A549 (cell line): ENCODE measurements at regions not wholly inside any gene's neighbourhood (a gene's known extent, or its start where the extent isn't known, plus 50 kb on each side); places are given as distances from the start of the nearest gene placed in this dataset.

ENCODE experiments used
- ATAC-seq, 2 experiments: fragments of 200-7000 bp in 1 of 2; fragments of >200 bp in 1 of 2; cut with Nextera tagmentation in 1 of 2; cut with Tn5 transposase in 1 of 2; 3 replicates each; pipeline versions ENCODE4 v1.8.0 to v1.9.1; 2018 to 2020; ENCODE audit warnings: mild to moderate bottlenecking in 1 of 2, moderate library complexity in 1 of 2
- CTCF ChIA-PET: fragments of 300-600 bp; sonication (Branson Sonifier 250); formaldehyde crosslinking; extraction: SDS; loops from one replicate; lab custom pipeline; 2021; ENCODE audit warnings: antibody characterized with exemption, inconsistent platforms; lab: Yijun Ruan, JAX
- POLR2A ChIA-PET: fragments of 350-600 bp; formaldehyde crosslinking; extraction: SDS; loops from one replicate; lab custom pipeline; 2021; ENCODE audit warnings: antibody characterized with exemption, inconsistent platforms; lab: Yijun Ruan, JAX
- DNase-seq, 2 experiments: peaks; one replicate each; pipeline versions ENCODE4 v3.0.0 to v3.0.0-alpha.2; 2011 to 2016; ENCODE audit warnings: low read depth in 1 of 2, low spot score in 1 of 2
- FAIRE-seq: peaks from 2 replicates; lab custom pipeline; 2011; peaks lifted over from hg19 to GRCh38; lab: Jason Lieb, UNC
- H3K27ac ChIP-seq, 2 experiments: fragments of >200 bp; sonication (Bioruptor Twin); formaldehyde crosslinking; 3 replicates each; pipeline ENCODE4 v1.5.1; 2016 to 2017
- H3K4me1 ChIP-seq: fragments of >200 bp; sonication (Bioruptor Twin); formaldehyde crosslinking; 3 replicates; pipeline ENCODE4 v1.6.1; 2016
- H3K4me2 ChIP-seq: fragments of >200 bp; sonication (Bioruptor Twin); formaldehyde crosslinking; 3 replicates; pipeline ENCODE4 v1.6.1; 2016
- H3K4me3 ChIP-seq: fragments of >200 bp; sonication (Bioruptor Twin); formaldehyde crosslinking; 3 replicates; pipeline ENCODE4 v1.5.1; 2016
- H3K9me3 ChIP-seq: fragments of >200 bp; sonication (Bioruptor Twin); formaldehyde crosslinking; 3 replicates; pipeline ENCODE4 v1.6.1; 2016
- BHLHE40 ChIP-seq: IDR thresholded peaks from 2 replicates; pipeline ENCODE4 v1.6.1; 2012; ENCODE audit warnings: low read depth, low read length, inconsistent platforms
- CBX8 ChIP-seq: fragments of 200-600 bp; sonication (generic); IDR thresholded peaks from 2 replicates; pipeline ENCODE4 v1.6.1; 2016
- ESRRA ChIP-seq: fragments of 150-350 bp; IDR thresholded peaks from 2 replicates; pipeline ENCODE4 v1.6.1; 2014; ENCODE audit warnings: mild to moderate bottlenecking, low read length, borderline replicate concordance
- FOSB ChIP-seq: fragments of 250-450 bp; sonication (Bioruptor Pico); IDR thresholded peaks from 2 replicates; pipeline ENCODE4 v1.5.0; 2020; ENCODE audit warnings: mild to moderate bottlenecking, moderate library complexity
- FOSL2 ChIP-seq, 2 experiments: fragments of 450-650 bp in 1 of 2; fragments of >200 bp in 1 of 2; sonication (Bioruptor Twin) in 1 of 2; formaldehyde crosslinking; IDR thresholded peaks; 2 replicates each; pipeline versions ENCODE4 v1.5.0 to v1.6.1; 2016 to 2020; ENCODE audit warnings: mild to moderate bottlenecking in 1 of 2, moderate library complexity in 1 of 2
- GATA3 ChIP-seq: IDR thresholded peaks from 2 replicates; pipeline ENCODE4 v1.6.1; 2012; ENCODE audit warnings: borderline replicate concordance
- HEYL ChIP-seq: fragments of 250-450 bp; sonication (Bioruptor Pico); IDR thresholded peaks from 2 replicates; pipeline ENCODE4 v1.8.0; 2021; ENCODE audit warnings: mild to moderate bottlenecking, moderate library complexity
- HOXB13 ChIP-seq: fragments of 250-450 bp; sonication (Bioruptor Pico); IDR thresholded peaks from 2 replicates; pipeline ENCODE4 v1.5.0; 2020; ENCODE audit warnings: low read depth, mild to moderate bottlenecking, moderate library complexity
- JUN ChIP-seq, 2 experiments: fragments of >200 bp; sonication (Bioruptor Twin); formaldehyde crosslinking; IDR thresholded peaks; 2 replicates in 1 of 2; 3 replicates in 1 of 2; pipeline ENCODE4 v1.6.1; 2016 to 2017
- MAFK ChIP-seq: fragments of 450-650 bp; IDR thresholded peaks from 2 replicates; pipeline ENCODE4 v1.6.1; 2014; ENCODE audit not compliant: partially characterized antibody
- MYC ChIP-seq: IDR thresholded peaks from 2 replicates; pipeline ENCODE4 v1.6.1; 2012; ENCODE audit warnings: mild to moderate bottlenecking, inconsistent platforms, low read length, improper control_type of control experiment, borderline replicate concordance
- NFE2L2 ChIP-seq: fragments of 150-350 bp; conservative IDR thresholded peaks from 2 replicates; pipeline ENCODE4 v1.6.1; 2014; ENCODE audit warnings: low read length
- NR3C1 ChIP-seq: fragments of >200 bp; sonication (Bioruptor Twin); formaldehyde crosslinking; IDR thresholded peaks from 3 replicates; pipeline ENCODE4 v1.6.1; 2017
- PHF8 ChIP-seq: fragments of 200-600 bp; sonication (generic); IDR thresholded peaks from 2 replicates; pipeline ENCODE4 v1.6.1; 2016; ENCODE audit warnings: low read depth, mild to moderate bottlenecking, antibody characterized with exemption, moderate library complexity, borderline replicate concordance
- RARB ChIP-seq: fragments of 250-450 bp; sonication (Bioruptor Pico); IDR thresholded peaks from 2 replicates; pipeline ENCODE4 v1.8.0; 2021; ENCODE audit warnings: mild to moderate bottlenecking, moderate library complexity
- SREBF2 ChIP-seq: fragments of 450-650 bp; IDR thresholded peaks from 2 replicates; pipeline ENCODE4 v1.6.1; 2014; ENCODE audit warnings: mild to moderate bottlenecking, moderate library complexity
- TFCP2L1 ChIP-seq: fragments of 250-450 bp; sonication (Bioruptor Pico); IDR thresholded peaks from 2 replicates; pipeline ENCODE4 v1.5.0; 2021; ENCODE audit warnings: mild to moderate bottlenecking
- TP53 ChIP-seq: fragments of 250-450 bp; sonication (Bioruptor Pico); IDR thresholded peaks from 2 replicates; pipeline ENCODE4 v1.5.0; 2021; ENCODE audit warnings: mild to moderate bottlenecking, moderate library complexity
- ZC3H11A ChIP-seq: fragments of 450-650 bp; IDR thresholded peaks from 2 replicates; pipeline ENCODE4 v1.6.1; 2014; ENCODE audit warnings: antibody characterized with exemption, mild to moderate bottlenecking
- ZNF302 ChIP-seq: fragments of 250-450 bp; sonication (Bioruptor Pico); IDR thresholded peaks from 2 replicates; pipeline ENCODE4 v1.9.0; 2021; ENCODE audit warnings: inconsistent platforms, mild to moderate bottlenecking, moderate library complexity
- ZSCAN20 ChIP-seq: fragments of 250-450 bp; sonication (Bioruptor Pico); IDR thresholded peaks from 2 replicates; pipeline ENCODE4 v1.8.0; 2022; ENCODE audit warnings: mild to moderate bottlenecking, moderate library complexity
- WGBS: methylation state at CpG from one replicate; pipeline ENCODE4 v1.1.6; 2017; ENCODE audit errors: missing lambda C conversion rate; 5-methylcytosine and 5-hydroxymethylcytosine counted together
- TF ChIP-seq, protein P1 (sequence below): fragments of >200 bp; sonication (Bioruptor Twin); formaldehyde crosslinking; IDR thresholded peaks from 3 replicates; pipeline ENCODE4 v1.5.1; 2016
- TF ChIP-seq, protein P2 (sequence below): fragments of 150-350 bp; IDR thresholded peaks from 2 replicates; pipeline ENCODE4 v1.6.1; 2014; ENCODE audit warnings: low read depth, mild to moderate bottlenecking, low read length
- TF ChIP-seq, protein P3 (sequence below): fragments of >200 bp; sonication (Bioruptor Twin); formaldehyde crosslinking; IDR thresholded peaks from 3 replicates; pipeline ENCODE4 v1.6.1; 2016

DNA sequence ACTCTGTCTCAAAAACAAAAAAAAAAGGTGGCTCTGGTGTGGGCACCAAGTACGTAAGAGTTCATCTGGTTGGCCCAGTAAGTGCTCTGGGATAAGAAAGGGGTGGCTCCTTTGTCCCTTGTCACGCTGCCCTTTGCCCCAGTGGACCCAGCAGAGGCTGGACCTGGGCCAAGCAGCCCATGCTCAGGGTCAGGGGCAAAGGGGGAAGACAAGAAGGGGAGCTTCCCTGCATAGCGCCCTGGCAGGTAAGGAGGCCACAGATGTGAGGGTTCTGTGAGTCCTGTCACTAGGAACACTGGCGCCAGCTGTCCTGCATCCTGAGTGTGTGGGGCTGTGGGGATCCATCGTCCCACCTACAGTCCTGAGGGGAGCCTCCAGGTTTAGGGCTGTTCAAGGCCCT, 65.3 kb downstream of the GADD45G start:
- WGBS: 76% methylated on average over 5 of the region's 5 CpGs
- Histone ChIP-seq H3K4me1 (0 out of 3 replicates have a peak, but pooled peaks cover 7% of the 10 kb centered on the region), H3K9me3 (no peaks in the 10 kb centered on the region), H3K27ac (no peak overlapping the region), H3K4me2 (no peak overlapping the region), H3K4me3 (no peak overlapping the region)
- ChIA-PET POLR2A (no interaction called here), CTCF (no interaction called here)
- TF ChIP-seq ZC3H11A: no peak
- no peak for TF ChIP-seq JUN (IDR thresholded peaks at IDR 0.05)
- TF ChIP-seq ZNF302 (CRISPR knock-in tag): no peak
- TF ChIP-seq CBX8: no peak
- no peak for TF ChIP-seq TP53 (CRISPR knock-in tag)
- TF ChIP-seq, protein P1, sequence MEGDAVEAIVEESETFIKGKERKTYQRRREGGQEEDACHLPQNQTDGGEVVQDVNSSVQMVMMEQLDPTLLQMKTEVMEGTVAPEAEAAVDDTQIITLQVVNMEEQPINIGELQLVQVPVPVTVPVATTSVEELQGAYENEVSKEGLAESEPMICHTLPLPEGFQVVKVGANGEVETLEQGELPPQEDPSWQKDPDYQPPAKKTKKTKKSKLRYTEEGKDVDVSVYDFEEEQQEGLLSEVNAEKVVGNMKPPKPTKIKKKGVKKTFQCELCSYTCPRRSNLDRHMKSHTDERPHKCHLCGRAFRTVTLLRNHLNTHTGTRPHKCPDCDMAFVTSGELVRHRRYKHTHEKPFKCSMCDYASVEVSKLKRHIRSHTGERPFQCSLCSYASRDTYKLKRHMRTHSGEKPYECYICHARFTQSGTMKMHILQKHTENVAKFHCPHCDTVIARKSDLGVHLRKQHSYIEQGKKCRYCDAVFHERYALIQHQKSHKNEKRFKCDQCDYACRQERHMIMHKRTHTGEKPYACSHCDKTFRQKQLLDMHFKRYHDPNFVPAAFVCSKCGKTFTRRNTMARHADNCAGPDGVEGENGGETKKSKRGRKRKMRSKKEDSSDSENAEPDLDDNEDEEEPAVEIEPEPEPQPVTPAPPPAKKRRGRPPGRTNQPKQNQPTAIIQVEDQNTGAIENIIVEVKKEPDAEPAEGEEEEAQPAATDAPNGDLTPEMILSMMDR: no peak
- TF ChIP-seq GATA3: no peak
- TF ChIP-seq BHLHE40: no peak
- no peak for TF ChIP-seq FOSB (CRISPR knock-in tag)
- TF ChIP-seq HOXB13: no peak
- TF ChIP-seq PHF8: no peak
- DNase-seq: no peak
- FAIRE-seq: no peak
- no peak for ATAC-seq

DNA sequence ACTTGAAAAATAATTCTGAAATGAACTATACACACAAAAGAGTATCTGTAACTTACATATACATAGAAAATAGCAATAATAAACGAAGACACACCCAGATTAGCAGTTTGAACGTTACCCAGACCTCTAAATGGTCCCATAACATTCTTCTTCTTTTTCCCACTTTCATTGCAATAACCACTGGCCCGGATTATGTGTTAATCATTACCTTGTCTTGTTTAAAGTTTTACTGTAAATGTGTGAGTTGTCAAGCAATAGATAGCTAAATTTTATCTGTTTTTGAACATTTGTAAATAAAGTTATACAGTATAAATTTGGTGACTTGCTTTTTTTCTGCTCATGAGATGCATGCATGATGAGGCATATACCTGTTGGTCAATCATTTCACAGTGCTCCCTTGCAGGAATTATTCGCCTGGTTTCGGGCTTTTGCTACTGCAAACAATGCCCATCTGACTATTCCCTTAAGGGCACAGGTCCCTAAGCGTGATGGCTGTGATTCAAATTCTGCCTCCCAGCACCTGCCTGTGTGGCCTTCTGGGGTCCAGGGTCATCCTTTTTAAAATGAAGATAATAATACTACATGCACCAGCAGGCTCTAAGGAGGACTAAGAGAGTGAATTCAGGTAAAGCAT, 66.1 kb downstream of the GADD45G start:
- H3K4me3 ChIP-seq: no peak overlapping the region
- no peak for ATAC-seq
- 0 out of 3 replicates have a peak, but pooled peaks cover 7% of the 10 kb centered on the region for H3K4me1 ChIP-seq
- CTCF ChIA-PET: no interaction called here
- POLR2A ChIA-PET: no interaction called here
- TF ChIP-seq, protein P2, sequence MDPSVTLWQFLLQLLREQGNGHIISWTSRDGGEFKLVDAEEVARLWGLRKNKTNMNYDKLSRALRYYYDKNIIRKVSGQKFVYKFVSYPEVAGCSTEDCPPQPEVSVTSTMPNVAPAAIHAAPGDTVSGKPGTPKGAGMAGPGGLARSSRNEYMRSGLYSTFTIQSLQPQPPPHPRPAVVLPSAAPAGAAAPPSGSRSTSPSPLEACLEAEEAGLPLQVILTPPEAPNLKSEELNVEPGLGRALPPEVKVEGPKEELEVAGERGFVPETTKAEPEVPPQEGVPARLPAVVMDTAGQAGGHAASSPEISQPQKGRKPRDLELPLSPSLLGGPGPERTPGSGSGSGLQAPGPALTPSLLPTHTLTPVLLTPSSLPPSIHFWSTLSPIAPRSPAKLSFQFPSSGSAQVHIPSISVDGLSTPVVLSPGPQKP: no peak
- TF ChIP-seq RARB (CRISPR knock-in tag) (no peak), NFE2L2 (peak; percentile 52; the same call in 1 of the 2 replicates), ZSCAN20 (CRISPR knock-in tag) (no peak), HEYL (CRISPR knock-in tag) (no peak)
- TF ChIP-seq, all 56 proteins: peak for 1
- WGBS: 9% methylated on average over 6 of the region's 6 CpGs
- H3K4me2 ChIP-seq: no peak overlapping the region; the same call in 2 of the 3 replicates
- no peak overlapping the region for H3K27ac ChIP-seq
- H3K9me3 ChIP-seq: no peaks in the 10 kb centered on the region
- FAIRE-seq (no peak), DNase-seq (no peak)

DNA sequence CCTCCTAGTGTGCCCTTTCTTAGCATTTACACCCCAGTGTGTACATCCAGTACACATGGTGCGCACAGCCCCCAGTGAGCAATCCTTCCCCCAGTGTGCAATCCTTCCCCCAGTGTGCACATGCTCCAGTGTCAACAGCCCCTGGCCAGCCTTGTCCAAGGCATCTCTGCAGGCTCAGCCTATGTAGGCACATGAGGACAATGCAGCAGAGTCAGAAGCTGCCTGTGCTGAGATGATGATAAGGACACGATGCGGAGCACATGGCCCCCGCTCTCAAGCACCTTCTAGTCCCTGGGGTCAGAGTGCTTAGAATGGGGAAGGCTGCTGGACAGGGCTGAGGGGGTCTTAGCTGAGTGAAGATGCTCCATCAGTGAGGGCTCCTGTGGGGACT, 69.8 kb downstream of the GADD45G start:
- 94% methylated on average over 3 of the region's 4 CpGs for WGBS
- H3K4me2 ChIP-seq: no peak overlapping the region
- FAIRE-seq (no peak), DNase-seq (no peak), ATAC-seq (no peak)
- H3K27ac ChIP-seq: no peak overlapping the region
- ChIA-PET CTCF (no interaction called here), POLR2A (no interaction called here)
- no peak for TF ChIP-seq NR3C1
- TF ChIP-seq JUN (IDR thresholded peaks at IDR 0.05): no peak
- TF ChIP-seq FOSL2 (IDR thresholded peaks at IDR 0.05): no peak
- no peak for TF ChIP-seq FOSL2 (CRISPR knock-in tag; IDR thresholded peaks at IDR 0.05)
- no peak for TF ChIP-seq ESRRA
- no peak for TF ChIP-seq SREBF2
- TF ChIP-seq, protein P3, sequence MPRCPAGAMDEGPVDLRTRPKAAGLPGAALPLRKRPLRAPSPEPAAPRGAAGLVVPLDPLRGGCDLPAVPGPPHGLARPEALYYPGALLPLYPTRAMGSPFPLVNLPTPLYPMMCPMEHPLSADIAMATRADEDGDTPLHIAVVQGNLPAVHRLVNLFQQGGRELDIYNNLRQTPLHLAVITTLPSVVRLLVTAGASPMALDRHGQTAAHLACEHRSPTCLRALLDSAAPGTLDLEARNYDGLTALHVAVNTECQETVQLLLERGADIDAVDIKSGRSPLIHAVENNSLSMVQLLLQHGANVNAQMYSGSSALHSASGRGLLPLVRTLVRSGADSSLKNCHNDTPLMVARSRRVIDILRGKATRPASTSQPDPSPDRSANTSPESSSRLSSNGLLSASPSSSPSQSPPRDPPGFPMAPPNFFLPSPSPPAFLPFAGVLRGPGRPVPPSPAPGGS: no peak
- TF ChIP-seq MYC: no peak
- TF ChIP-seq MAFK: no peak
- TF ChIP-seq TFCP2L1 (CRISPR knock-in tag): no peak
- 0 out of 3 replicates have a peak, but pooled peaks cover 7% of the 10 kb centered on the region for H3K4me1 ChIP-seq
- H3K9me3 ChIP-seq: no peaks in the 10 kb centered on the region
- no peak overlapping the region for H3K4me3 ChIP-seq
